ENCODE measurements at regions not wholly inside any gene's neighbourhood (a gene's known extent, or its start where the extent isn't known, plus 50 kb on each side); places are given as distances from the start of the nearest gene placed in this dataset.

DNA sequence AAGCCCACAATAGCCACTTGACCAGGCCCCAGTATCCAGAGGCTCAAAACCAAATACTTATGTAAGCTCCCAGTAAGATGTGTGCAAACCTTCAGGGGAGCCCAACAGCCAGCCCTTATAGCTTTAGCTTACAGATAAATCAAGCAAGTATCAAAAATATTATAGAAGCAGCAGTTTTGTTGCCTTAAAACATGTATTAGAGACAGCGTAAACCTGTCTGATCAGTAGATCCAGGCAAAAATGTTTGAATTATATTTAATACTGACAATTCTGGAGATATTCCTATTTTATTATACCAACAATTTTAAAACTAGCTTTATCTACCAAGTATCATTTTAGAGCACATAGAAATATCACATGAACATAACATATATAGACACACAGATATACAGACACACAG is 365.6 kb upstream of the KLF4 start:
- H3K27ac ChIP-seq (ENCODE audit: insufficient read depth, low read length): no peak overlapping the region
- no CpG with 5 or more reads among the region's 1 CpG for WGBS, 2 experiments (ENCODE audit: extremely low coverage in 2 of 2, insufficient read length in 1 of 2)
- POLR2A ChIA-PET (ENCODE audit: unreplicated experiment): no interaction called here
- TF ChIP-seq BHLHE40 (IDR thresholded peaks at IDR 0.05; ENCODE audit: low read depth, low read length) (no peak), RFX5 (IDR thresholded peaks at IDR 0.05; ENCODE audit: low read depth, low read length) (no peak), NFE2L2 (IDR thresholded peaks at IDR 0.05; ENCODE audit: low read depth, low read length) (no peak), CEBPB (IDR thresholded peaks at IDR 0.05; ENCODE audit: low read depth, low read length) (no peak), MAFK (IDR thresholded peaks at IDR 0.05; ENCODE audit: low read depth, low read length) (no peak), RCOR1 (IDR thresholded peaks at IDR 0.05; ENCODE audit: insufficient replicate concordance, low read length) (no peak), RAD21 (IDR thresholded peaks at IDR 0.05; ENCODE audit: low read length) (no peak), SMC3 (IDR thresholded peaks at IDR 0.05; ENCODE audit: low read depth, low read length) (no peak), POLR2A (IDR thresholded peaks at IDR 0.05; ENCODE audit: low read depth, low read length) (no peak), FOS (IDR thresholded peaks at IDR 0.05; ENCODE audit: low read depth, low read length) (no peak)
- TF ChIP-seq, protein P1, sequence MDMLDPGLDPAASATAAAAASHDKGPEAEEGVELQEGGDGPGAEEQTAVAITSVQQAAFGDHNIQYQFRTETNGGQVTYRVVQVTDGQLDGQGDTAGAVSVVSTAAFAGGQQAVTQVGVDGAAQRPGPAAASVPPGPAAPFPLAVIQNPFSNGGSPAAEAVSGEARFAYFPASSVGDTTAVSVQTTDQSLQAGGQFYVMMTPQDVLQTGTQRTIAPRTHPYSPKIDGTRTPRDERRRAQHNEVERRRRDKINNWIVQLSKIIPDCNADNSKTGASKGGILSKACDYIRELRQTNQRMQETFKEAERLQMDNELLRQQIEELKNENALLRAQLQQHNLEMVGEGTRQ (IDR thresholded peaks at IDR 0.05; ENCODE audit: low read depth, low read length): no peak
- TF ChIP-seq, protein P2, sequence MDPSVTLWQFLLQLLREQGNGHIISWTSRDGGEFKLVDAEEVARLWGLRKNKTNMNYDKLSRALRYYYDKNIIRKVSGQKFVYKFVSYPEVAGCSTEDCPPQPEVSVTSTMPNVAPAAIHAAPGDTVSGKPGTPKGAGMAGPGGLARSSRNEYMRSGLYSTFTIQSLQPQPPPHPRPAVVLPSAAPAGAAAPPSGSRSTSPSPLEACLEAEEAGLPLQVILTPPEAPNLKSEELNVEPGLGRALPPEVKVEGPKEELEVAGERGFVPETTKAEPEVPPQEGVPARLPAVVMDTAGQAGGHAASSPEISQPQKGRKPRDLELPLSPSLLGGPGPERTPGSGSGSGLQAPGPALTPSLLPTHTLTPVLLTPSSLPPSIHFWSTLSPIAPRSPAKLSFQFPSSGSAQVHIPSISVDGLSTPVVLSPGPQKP (IDR thresholded peaks at IDR 0.05; ENCODE audit: borderline replicate concordance, low read depth, low read length): no peak
- TF ChIP-seq, protein P3, sequence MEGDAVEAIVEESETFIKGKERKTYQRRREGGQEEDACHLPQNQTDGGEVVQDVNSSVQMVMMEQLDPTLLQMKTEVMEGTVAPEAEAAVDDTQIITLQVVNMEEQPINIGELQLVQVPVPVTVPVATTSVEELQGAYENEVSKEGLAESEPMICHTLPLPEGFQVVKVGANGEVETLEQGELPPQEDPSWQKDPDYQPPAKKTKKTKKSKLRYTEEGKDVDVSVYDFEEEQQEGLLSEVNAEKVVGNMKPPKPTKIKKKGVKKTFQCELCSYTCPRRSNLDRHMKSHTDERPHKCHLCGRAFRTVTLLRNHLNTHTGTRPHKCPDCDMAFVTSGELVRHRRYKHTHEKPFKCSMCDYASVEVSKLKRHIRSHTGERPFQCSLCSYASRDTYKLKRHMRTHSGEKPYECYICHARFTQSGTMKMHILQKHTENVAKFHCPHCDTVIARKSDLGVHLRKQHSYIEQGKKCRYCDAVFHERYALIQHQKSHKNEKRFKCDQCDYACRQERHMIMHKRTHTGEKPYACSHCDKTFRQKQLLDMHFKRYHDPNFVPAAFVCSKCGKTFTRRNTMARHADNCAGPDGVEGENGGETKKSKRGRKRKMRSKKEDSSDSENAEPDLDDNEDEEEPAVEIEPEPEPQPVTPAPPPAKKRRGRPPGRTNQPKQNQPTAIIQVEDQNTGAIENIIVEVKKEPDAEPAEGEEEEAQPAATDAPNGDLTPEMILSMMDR (conservative IDR thresholded peaks at IDR 0.05; ENCODE audit: low read depth, low read length): no peak
- H2AK5ac ChIP-seq (ENCODE audit: low read depth, low read length): no peak overlapping the region
- no peak overlapping the region for H4K91ac ChIP-seq (ENCODE audit: insufficient read depth, low read depth, low read length)
- H3K18ac ChIP-seq (ENCODE audit: low read depth, low read length): no peak overlapping the region
- H4K5ac ChIP-seq (ENCODE audit: low read depth, low read length): no peak overlapping the region
- no peak overlapping the region for H3K9ac ChIP-seq (ENCODE audit: low read depth, low read length)
- CTCF ChIA-PET: interaction anchor here (1.3 kb wide), 1 partner anchor 13 kb away, joined by 3 read pairs; no protein-coding TSS in a partner anchor
- no peaks in the 10 kb centered on the region for H3K79me1 ChIP-seq (ENCODE audit: low read depth in 1 of 2, low read length in 2 of 2)
- no peak overlapping the region for H2BK20ac ChIP-seq (ENCODE audit: low read depth, low read length)
- no peak overlapping the region for H3K56ac ChIP-seq (ENCODE audit: extremely low read depth, insufficient read depth, low read length)
- H3K9me1 ChIP-seq (ENCODE audit: insufficient read depth, low read length): no peaks in the 10 kb centered on the region
- no peak overlapping the region for H2BK120ac ChIP-seq (ENCODE audit: low read depth, low read length)
- BruUV-seq (replicated peaks): no TSS peak
- dilution Hi-C loops (cut with HindIII; ENCODE audit: low sequenced_read_pairs, unreplicated experiment) (no loop called here), in situ Hi-C loops (cut with MboI; ENCODE audit: low sequenced_read_pairs) (no loop called here), intact Hi-C loops (cut with micrococcal nuclease) (no loop called here)
- H3K9me3 ChIP-seq (ENCODE audit: control insufficient read depth, insufficient read depth, low read length): peaks cover 5% of the 10 kb centered on the region
- no peak overlapping the region for H2AK9ac ChIP-seq (replicated peaks; ENCODE audit: low read depth, low read length, poor library complexity)
- H3K36me3 ChIP-seq (ENCODE audit: control insufficient read depth, insufficient read depth, low read length): no peaks in the 10 kb centered on the region
- no peak overlapping the region for H3K23ac ChIP-seq (ENCODE audit: low read depth, low read length)
- H2BK15ac ChIP-seq (ENCODE audit: low read depth, low read length): no peak overlapping the region
- H3K14ac ChIP-seq (replicated peaks; ENCODE audit: low read depth, low read length): no peak overlapping the region
- H3K4ac ChIP-seq (ENCODE audit: low read depth, low read length): no peak overlapping the region
- no peak overlapping the region for H4K8ac ChIP-seq (ENCODE audit: low read depth in 2 of 2, low read length in 2 of 2)
- H3K4me3 ChIP-seq (ENCODE audit: insufficient read depth, low read depth, low read length): no peak overlapping the region
- H3K4me1 ChIP-seq (ENCODE audit: control insufficient read depth, insufficient read depth, low read length): no peaks in the 10 kb centered on the region
- DNase-seq (no peak), ATAC-seq (ENCODE audit: low read depth) (no peak)
- no peak overlapping the region for H2AFZ ChIP-seq (replicated peaks; ENCODE audit: low read length, poor library complexity)
- H4K20me1 ChIP-seq (ENCODE audit: insufficient read depth, low read length): no peaks in the 10 kb centered on the region
- no peak overlapping the region for H3K4me2 ChIP-seq (ENCODE audit: low read depth, low read length)
- H3K27me3 ChIP-seq (ENCODE audit: control insufficient read depth, insufficient read depth, low read length): no peaks in the 10 kb centered on the region
- no peak overlapping the region for H2BK5ac ChIP-seq (ENCODE audit: low read depth, low read length, poor library complexity, severe bottlenecking)
